HuH-7 (cell line): ENCODE measurements at regions not wholly inside any gene's neighbourhood (a gene's known extent, or its start where the extent isn't known, plus 50 kb on each side); places are given as distances from the start of the nearest gene placed in this dataset.
"Not testable (repeated sequence)": the region's sequence is repeated elsewhere in the genome, so short reads cannot be mapped to it uniquely, and the experiment has no call there.

Source experiments
- DNase-seq: peaks from one replicate; pipeline ENCODE4 v3.0.0; 2011; ENCODE audit warnings: low spot score

DNA sequence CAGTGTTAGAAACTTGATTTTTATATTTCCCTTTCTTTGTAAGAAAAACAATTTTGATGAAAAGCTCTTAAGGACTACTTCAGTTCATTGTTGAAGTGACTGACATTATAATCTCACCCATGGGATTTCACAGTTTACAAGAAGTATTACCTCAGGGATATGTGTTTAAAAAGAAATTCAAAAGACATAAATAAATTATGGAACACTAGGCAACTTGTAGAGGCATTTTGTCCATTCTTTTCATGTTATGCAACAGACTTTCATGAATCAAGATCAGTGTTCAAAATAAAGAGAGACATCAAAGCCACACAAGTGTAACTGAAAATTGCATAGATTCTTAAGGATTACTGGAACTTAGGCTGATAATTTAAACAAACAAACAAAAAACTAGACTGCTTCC, 196.8 kb upstream of the AGTR1 start:
- DNase-seq, result no peak

DNA sequence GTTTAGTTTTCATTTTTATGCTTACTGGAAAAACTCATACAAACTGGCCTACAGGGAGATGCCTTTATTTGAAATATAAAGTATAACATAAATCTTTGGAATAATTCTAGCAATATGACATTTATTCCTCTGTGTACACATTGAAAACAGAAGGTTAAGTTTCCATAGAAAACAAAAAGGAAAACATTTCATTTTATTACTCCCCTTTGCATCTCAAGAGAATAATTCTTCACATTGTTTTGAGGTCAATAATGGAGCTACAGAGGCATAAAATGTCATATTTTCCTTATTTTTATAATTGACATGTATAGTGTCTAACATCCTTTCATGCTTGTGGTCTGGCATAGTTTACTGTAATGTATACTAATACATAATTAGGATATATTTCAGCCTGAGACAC, 187.6 kb upstream of the AGTR1 start:
- DNase-seq, result no peak

- no peak for DNase-seq
These were observed 187.1 kb upstream of the AGTR1 start for GRCh38 chr3:148510561-148510960.

DNA sequence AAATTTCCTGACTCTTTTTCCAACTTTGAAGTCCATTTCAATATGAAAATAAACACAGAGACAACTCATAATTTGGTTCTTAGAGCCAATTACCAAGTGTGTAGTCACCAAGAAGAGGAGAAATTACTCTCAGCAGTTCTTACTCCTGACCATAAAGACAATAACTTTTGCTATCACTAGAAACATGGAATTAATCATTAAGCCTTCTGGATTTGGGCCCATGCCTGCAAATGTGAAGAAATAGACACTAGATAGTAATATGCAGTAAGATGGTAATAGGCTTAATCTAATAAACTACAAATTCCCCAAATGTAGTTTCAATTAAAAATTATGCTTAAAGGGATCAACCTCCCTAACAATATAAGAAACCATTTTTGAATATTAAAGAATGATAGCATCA, 185.1 kb upstream of the AGTR1 start:
- DNase-seq, result no peak

GRCh38 chr3:148513096-148513543, 184.6 kb upstream of the AGTR1 start:
- DNase-seq, result no peak

DNA sequence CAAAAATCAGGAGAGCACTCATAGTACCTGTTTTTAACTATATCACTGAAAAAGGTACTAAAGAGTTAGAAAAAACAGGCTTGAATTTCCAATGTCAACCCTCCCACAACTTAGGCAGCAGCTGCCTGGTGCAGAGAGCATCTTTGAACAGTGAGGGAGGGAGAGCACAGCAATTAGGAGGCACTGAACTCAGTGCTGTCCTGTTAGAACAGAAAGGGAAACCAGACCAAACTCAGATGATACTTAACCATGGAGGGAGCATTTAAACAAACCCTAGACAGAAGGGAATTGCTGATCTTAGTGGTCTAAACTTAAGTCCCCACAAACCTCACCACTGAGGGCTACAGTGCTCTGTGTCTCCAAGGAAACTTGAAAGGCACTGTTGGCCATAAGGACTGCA, 179.2 kb upstream of the AGTR1 start:
- DNase-seq, result no peak

DNA sequence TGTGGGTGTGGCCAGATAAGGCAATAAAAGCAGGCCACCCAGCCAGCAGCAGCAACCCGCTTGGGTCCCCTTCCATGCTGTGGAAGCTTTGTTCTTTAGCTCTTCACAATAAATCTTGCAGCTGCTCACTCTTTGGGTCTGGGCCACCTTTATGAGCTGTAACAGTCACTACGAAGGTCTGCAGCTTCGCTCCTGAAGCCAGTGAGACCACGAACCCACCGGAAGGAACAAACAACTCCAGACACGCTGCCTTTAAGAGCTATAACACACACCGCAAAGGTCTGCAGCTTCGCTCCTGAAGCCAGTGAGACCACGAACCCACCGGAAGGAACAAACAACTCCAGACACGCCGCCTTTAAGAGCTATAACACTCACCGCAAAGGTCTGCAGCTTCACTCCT, 172.1 kb upstream of the AGTR1 start:
- not testable (repeated sequence) for DNase-seq

GRCh38 chr3:148528024-148528423, 169.7 kb upstream of the AGTR1 start:
- DNase-seq, result no peak

- DNase-seq, result no peak
These were observed 165.9 kb upstream of the AGTR1 start for GRCh38 chr3:148531836-148532235.

GRCh38 chr3:148532326-148532725, 165.4 kb upstream of the AGTR1 start:
- DNase-seq, result no peak

- DNase-seq, result no peak
These were observed 164.9 kb upstream of the AGTR1 start for GRCh38 chr3:148532774-148533173.

DNA sequence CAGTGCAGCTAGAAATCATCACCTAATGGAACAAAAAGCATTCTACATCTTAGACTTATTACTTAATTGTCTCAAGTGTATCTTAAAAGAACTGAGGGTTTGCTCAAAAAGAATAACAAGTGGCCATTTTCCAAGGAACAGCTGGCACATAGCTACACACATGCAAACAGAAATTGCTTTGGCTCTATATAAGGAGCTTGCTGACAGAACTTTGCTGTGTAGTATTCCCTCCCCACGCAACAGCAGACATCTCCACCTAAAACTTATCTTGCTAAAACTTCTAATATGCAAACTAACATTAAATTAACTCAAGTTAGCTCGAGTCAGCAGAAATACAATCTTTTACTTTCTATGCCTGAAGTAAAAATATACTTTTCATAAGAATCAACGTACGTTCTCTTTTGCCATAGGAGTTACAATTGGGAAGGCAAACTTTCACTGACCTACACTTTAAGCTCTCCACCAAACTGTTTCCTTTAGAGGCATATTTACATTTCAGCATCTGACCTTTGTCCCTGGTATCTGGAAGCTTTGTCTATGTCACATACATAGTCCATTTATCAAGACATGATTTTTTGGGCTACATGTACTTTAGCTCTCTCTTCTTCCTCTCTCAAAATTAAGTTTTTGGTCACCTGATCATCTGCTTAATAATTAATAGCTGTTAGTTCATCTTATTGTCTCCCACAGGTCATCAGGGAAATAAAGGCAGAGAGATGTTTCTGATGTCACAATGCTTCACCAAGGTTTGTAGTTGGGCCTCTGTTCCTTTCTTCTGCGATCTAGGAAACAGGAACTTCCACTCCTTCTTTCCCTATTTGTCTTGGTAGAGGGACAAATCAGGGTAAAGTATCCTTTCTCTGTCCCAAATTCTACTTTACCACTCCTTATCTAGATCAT, 163.4 kb upstream of the AGTR1 start:
- peak; percentile 3 for DNase-seq

DNA sequence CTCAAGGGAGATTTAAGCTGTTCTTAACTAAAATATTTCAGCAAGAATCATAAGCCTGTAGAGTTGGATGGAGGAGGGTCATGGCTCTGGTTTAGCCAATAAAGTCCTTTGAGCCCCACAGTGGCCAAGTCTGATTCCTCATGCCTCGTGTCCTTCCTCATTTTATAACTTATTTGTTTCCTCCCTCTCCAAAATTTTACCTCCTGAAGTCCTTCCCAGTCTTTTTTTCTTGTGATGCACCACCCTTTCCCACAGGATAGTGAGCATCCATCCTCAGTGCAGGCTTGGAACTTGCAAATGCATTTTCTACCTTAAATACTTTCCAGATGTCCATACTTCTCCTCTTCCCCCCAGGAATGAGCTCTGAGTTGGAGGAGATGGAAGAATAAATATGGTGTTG, 162.7 kb upstream of the AGTR1 start:
- DNase-seq, result no peak

GRCh38 chr3:148540266-148540665, 157.4 kb upstream of the AGTR1 start:
- DNase-seq, result no peak

- no peak for DNase-seq
These were observed 156.9 kb upstream of the AGTR1 start for GRCh38 chr3:148540851-148541250.

GRCh38 chr3:148546959-148547358, 150.7 kb upstream of the AGTR1 start:
- DNase-seq, result no peak

- no peak for DNase-seq
These were observed 145.9 kb upstream of the AGTR1 start for GRCh38 chr3:148551767-148552260.

DNA sequence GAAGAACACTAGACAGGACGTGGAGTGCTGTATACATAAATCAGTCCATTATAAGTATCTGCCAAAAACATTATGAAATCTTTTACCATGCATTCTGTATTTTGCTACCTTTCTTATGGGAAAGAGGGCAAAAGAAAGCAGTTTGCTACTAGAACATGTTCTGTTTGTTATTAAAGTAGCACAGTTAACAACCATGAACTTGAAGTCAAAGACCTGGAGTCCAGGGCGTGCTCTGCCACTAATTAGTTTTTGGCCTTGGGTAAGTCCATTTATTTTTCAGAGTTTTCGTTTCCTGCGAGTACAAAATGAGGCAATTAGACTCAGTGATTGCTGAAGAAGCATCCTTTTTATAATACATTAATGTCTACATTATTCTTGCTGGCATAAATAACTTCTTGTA, 143.3 kb upstream of the AGTR1 start:
- no peak for DNase-seq

DNA sequence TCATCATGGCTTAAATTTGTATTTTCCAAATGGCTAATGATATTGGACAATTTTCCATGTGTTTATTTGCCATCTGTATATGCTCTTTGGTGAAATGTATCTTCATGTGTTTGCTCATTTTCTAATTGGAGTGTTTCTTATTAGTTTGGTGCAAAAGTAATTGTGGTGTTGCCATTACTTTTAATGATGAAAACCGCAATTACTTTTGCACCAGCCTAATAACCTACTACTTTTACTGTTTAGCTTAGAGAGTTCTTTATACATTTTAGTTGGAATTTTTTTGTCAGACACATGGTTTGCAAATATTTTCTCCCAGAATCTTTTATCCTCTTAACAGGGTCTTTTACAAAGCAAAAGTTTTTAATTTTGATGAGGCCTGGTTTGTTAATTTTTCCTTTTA, 141.0 kb upstream of the AGTR1 start:
- no peak for DNase-seq

DNA sequence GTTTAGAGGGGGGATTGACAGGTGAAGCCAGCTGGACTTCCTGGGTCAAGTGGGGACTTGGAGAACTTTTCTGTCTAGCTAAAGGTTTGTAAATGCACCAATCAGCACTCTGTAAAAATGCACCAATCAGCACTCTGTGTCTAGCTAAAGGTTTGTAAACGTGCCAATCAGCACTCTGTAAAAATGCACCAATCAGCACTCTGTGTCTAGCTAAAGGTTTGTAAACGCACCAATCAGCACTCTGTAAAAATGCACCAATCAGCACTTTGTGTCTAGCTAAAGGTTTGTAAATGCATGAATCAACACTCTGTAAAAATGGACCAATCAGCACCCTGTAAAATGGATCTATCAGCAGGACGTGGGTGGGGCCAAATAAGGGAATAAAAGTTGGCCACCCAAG, 120.1 kb upstream of the AGTR1 start:
- DNase-seq, result not testable (repeated sequence)

GRCh38 chr3:148582126-148582525, 115.6 kb upstream of the AGTR1 start:
- no peak for DNase-seq

DNA sequence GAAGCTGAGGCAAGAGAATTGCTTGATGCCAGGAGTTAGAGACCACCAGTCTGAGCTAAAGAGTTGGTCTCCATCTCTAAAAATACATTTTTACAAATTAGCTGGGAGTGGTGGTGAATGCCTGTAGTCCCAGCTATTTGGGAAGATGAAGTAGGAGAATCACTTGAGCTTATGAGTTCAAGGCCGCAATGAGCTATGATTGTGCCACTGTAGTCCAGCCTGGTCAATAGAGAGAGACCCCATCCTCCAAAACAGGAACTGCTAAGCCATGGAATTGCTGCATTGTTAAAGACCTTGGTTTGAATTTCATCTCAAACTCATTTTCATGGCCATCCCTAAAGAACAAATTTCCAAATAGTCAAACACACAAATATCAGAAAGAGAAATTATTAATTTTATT, 113.9 kb upstream of the AGTR1 start:
- DNase-seq, result no peak

GRCh38 chr3:148584438-148584837, 113.3 kb upstream of the AGTR1 start:
- DNase-seq, result no peak
